Endothelial cell of umbilical vein (primary cell): ENCODE measurements at regions not wholly inside any gene's neighbourhood (a gene's known extent, or its start where the extent isn't known, plus 50 kb on each side); places are given as distances from the start of the nearest gene placed in this dataset.

Experiments
- CTCF ChIP-seq, 2 donors: IDR thresholded peaks; 1 replicate in 1 of 2; 2 replicates in 1 of 2; pipeline ENCODE4 v1.5.1; 2011; ENCODE audit warnings: low read length in 2 of 2, mild to moderate bottlenecking in 2 of 2, moderate library complexity in 2 of 2, control low read depth in 1 of 2, inconsistent platforms in 1 of 2, low read depth in 1 of 2; ENCODE audit not compliant: insufficient read depth in 1 of 2; ENCODE audit errors: extremely low read depth in 1 of 2
- EZH2 ChIP-seq: IDR thresholded peaks from 2 replicates; pipeline ENCODE4 v1.6.1; 2012; ENCODE audit warnings: borderline replicate concordance, low read depth, mild to moderate bottlenecking, moderate library complexity, low read length, inconsistent platforms; ENCODE audit not compliant: severe bottlenecking
- MAX ChIP-seq: IDR thresholded peaks from 2 replicates; pipeline ENCODE4 v1.6.1; 2011; ENCODE audit not compliant: insufficient read depth, insufficient read length
- POLR2A ChIP-seq: IDR thresholded peaks from 2 replicates; pipeline ENCODE4 v1.6.1; 2012; ENCODE audit warnings: low read depth, mild to moderate bottlenecking, control low read depth, low read length
- POLR2AphosphoS5 ChIP-seq: IDR thresholded peaks from 2 replicates; pipeline ENCODE4 v1.6.1; 2012; ENCODE audit warnings: low read depth, mild to moderate bottlenecking, control low read depth, low read length, moderate library complexity; ENCODE audit not compliant: insufficient read depth

- TF ChIP-seq EZH2 (no peak), POLR2A (no peak), CTCF (IDR thresholded peaks at IDR 0.05; ENCODE audit: extremely low read depth in 1 of 2, insufficient read depth in 1 of 2, low read depth in 1 of 2, low read length in 2 of 2) (no peak), POLR2AphosphoS5 (no peak), MAX (no peak)
These were observed 153.3 kb upstream of the FOXD3 start for GRCh38 chr1:63169057-63169456.
